Endothelial cell of umbilical vein (primary cell): ENCODE measurements at regions not wholly inside any gene's neighbourhood (a gene's known extent, or its start where the extent isn't known, plus 50 kb on each side); places are given as distances from the start of the nearest gene placed in this dataset.

Source experiments
- CTCF ChIP-seq, 2 donors: IDR thresholded peaks; 1 replicate in 1 of 2; 2 replicates in 1 of 2; pipeline ENCODE4 v1.5.1; 2011; ENCODE audit warnings: low read length in 2 of 2, mild to moderate bottlenecking in 2 of 2, moderate library complexity in 2 of 2, control low read depth in 1 of 2, inconsistent platforms in 1 of 2, low read depth in 1 of 2; ENCODE audit not compliant: insufficient read depth in 1 of 2; ENCODE audit errors: extremely low read depth in 1 of 2
- EZH2 ChIP-seq: IDR thresholded peaks from 2 replicates; pipeline ENCODE4 v1.6.1; 2012; ENCODE audit warnings: borderline replicate concordance, low read depth, mild to moderate bottlenecking, moderate library complexity, low read length, inconsistent platforms; ENCODE audit not compliant: severe bottlenecking
- GATA2 ChIP-seq: IDR thresholded peaks from 2 replicates; pipeline ENCODE4 v1.7.0; 2011; ENCODE audit warnings: low read depth, mild to moderate bottlenecking, moderate library complexity, mixed read lengths, low read length; ENCODE audit not compliant: insufficient read length, insufficient read depth
- JUN ChIP-seq: IDR thresholded peaks from 2 replicates; pipeline ENCODE4 v1.6.1; 2011; ENCODE audit warnings: borderline replicate concordance, low read depth; ENCODE audit not compliant: insufficient read length, insufficient read depth
- MYC ChIP-seq: IDR thresholded peaks from one replicate; pipeline ENCODE4 v1.6.1; 2011; ENCODE audit warnings: mild to moderate bottlenecking, low read depth, low read length
- POLR2AphosphoS5 ChIP-seq: IDR thresholded peaks from 2 replicates; pipeline ENCODE4 v1.6.1; 2012; ENCODE audit warnings: low read depth, mild to moderate bottlenecking, control low read depth, low read length, moderate library complexity; ENCODE audit not compliant: insufficient read depth
- TF ChIP-seq, protein P1 (sequence below): IDR thresholded peaks from 2 replicates; pipeline ENCODE4 v1.6.1; 2011; ENCODE audit not compliant: insufficient read depth, insufficient read length

DNA sequence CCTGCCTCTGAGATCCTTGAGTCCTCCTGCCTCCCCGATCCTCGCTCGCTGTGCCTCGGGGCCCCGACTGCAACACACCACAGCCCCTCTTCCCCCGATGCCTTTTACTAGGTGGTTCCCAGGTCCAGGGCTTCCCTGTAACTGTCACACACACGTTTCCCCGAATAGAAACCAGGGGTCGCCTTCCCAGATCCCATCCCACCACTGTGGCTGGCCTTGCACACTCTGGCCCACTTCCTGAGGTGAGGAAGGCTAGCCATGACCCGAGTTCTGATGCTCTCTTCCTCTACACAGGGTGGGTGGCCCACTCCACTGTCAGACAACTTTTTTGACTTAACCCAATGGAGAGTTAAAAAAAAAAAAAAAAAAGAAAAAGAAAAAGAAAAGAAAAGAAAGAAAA is 139.6 kb upstream of the ASB18 start:
- no peak for TF ChIP-seq CTCF (IDR thresholded peaks at IDR 0.05; ENCODE audit: extremely low read depth in 1 of 2, insufficient read depth in 1 of 2, low read depth in 1 of 2, low read length in 2 of 2)
- TF ChIP-seq MYC = no peak
- TF ChIP-seq EZH2 = no peak
- TF ChIP-seq POLR2AphosphoS5 = no peak
- TF ChIP-seq, protein P1, sequence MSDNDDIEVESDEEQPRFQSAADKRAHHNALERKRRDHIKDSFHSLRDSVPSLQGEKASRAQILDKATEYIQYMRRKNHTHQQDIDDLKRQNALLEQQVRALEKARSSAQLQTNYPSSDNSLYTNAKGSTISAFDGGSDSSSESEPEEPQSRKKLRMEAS = no peak
- no peak for TF ChIP-seq GATA2
- TF ChIP-seq JUN = no peak
